GM18873 (cell line): ENCODE measurements at regions not wholly inside any gene's neighbourhood (a gene's known extent, or its start where the extent isn't known, plus 50 kb on each side); places are given as distances from the start of the nearest gene placed in this dataset.

ENCODE experiments used
- ATAC-seq: cut with Tn5 transposase; IDR thresholded peaks from one replicate; pipeline ENCODE4 v1.9.1; 2021; ENCODE audit warnings: mild to moderate bottlenecking, moderate library complexity, moderate number of reproducible peaks; ENCODE audit not compliant: unreplicated experiment, low FRiP score

GRCh38 chr14:82501554-82501953, 967.9 kb upstream of the SEL1L start:
- ATAC-seq = no peak

GRCh38 chr14:82502043-82502442, 968.4 kb upstream of the SEL1L start:
- no peak for ATAC-seq

- ATAC-seq = no peak
Observed at GRCh38 chr14:82504894-82505293, 971.2 kb upstream of the SEL1L start.

- no peak for ATAC-seq
Observed at GRCh38 chr14:82510007-82510406, 976.4 kb upstream of the SEL1L start.

- ATAC-seq = no peak
Observed at GRCh38 chr14:82511399-82511798, 977.7 kb upstream of the SEL1L start.

- ATAC-seq = no peak
Observed at GRCh38 chr14:82520765-82521164, 987.1 kb upstream of the SEL1L start.

GRCh38 chr14:82521191-82521590, 987.5 kb upstream of the SEL1L start:
- ATAC-seq = no peak

- no peak for ATAC-seq
Observed at GRCh38 chr14:82528016-82528415, 994.4 kb upstream of the SEL1L start.

- ATAC-seq = no peak
Observed at GRCh38 chr14:82533351-82533750, 999.7 kb upstream of the SEL1L start.

- ATAC-seq = no peak
Observed at GRCh38 chr14:82536566-82536965, 1002.9 kb upstream of the SEL1L start.

GRCh38 chr14:82537831-82538230, 1004.2 kb upstream of the SEL1L start:
- ATAC-seq = no peak

- ATAC-seq = no peak
Observed at GRCh38 chr14:82546401-82546800, 1012.7 kb upstream of the SEL1L start.

- no peak for ATAC-seq
Observed at GRCh38 chr14:82549306-82549990, 1015.8 kb upstream of the SEL1L start.

GRCh38 chr14:82562881-82563280, 1029.2 kb upstream of the SEL1L start:
- ATAC-seq = no peak

- ATAC-seq = no peak
Observed at GRCh38 chr14:82565825-82566224, 1032.2 kb upstream of the SEL1L start.

- no peak for ATAC-seq
Observed at GRCh38 chr14:82587226-82587625, 1053.6 kb upstream of the SEL1L start.

- no peak for ATAC-seq
Observed at GRCh38 chr14:82595466-82595865, 1061.8 kb upstream of the SEL1L start.

- ATAC-seq = no peak
Observed at GRCh38 chr14:82602794-82603193, 1069.1 kb upstream of the SEL1L start.

GRCh38 chr14:82604819-82605218, 1071.2 kb upstream of the SEL1L start:
- ATAC-seq = no peak

- no peak for ATAC-seq
Observed at GRCh38 chr14:82621881-82622450, 1088.3 kb upstream of the SEL1L start.

GRCh38 chr14:82626156-82627066, 1092.8 kb upstream of the SEL1L start:
- no peak for ATAC-seq
